Neural progenitor cell (in vitro differentiated cells): ENCODE measurements at regions not wholly inside any gene's neighbourhood (a gene's known extent, or its start where the extent isn't known, plus 50 kb on each side); places are given as distances from the start of the nearest gene placed in this dataset.

Experiments used
- CTCF ChIP-seq: fragments of 200-600 bp; sonication (generic); IDR thresholded peaks from 2 replicates; pipeline ENCODE4 v1.5.1; 2017; ENCODE audit warnings: antibody characterized with exemption, mild to moderate bottlenecking
- EZH2 ChIP-seq: fragments of 200-600 bp; sonication (generic); IDR thresholded peaks from 2 replicates; pipeline ENCODE4 v1.6.1; 2017; ENCODE audit warnings: antibody characterized with exemption, mild to moderate bottlenecking, moderate library complexity
- EZH2phosphoT487 ChIP-seq: fragments of 200-600 bp; sonication (generic); IDR thresholded peaks from 2 replicates; pipeline ENCODE4 v1.6.1; 2017; ENCODE audit warnings: antibody characterized with exemption

GRCh38 chr4:112765317-112765974 lies 128.5 kb downstream of the LARP7 start:
- TF ChIP-seq CTCF (peak; percentile 78), EZH2phosphoT487 (no peak), EZH2 (no peak)
